ENCODE measurements at regions not wholly inside any gene's neighbourhood (a gene's known extent, or its start where the extent isn't known, plus 50 kb on each side); places are given as distances from the start of the nearest gene placed in this dataset.

DNA sequence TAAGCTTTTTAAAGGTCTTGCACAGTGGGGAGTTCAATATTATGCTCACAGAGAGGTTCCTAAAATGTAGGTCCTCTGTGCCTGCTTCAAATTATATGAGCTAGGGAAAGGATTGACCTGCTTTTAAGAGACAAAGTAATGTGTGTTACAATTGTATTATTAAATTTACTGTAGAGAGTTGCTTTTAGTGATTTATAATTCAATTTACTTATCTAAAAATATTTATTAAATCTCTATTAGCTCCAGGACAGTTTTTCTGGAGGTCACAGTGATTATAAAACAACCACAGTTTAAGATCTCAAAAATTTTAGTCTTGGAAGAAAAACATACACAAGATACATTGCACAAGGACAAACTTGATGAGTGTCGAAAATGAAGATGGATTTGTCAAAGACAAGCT lies 665.7 kb upstream of the ARPP21 start:
- H3K27me3 ChIP-seq (ENCODE audit: control insufficient read depth, insufficient read depth, low read length) = no peaks in the 10 kb centered on the region
- intact Hi-C loops (cut with micrococcal nuclease; ENCODE audit: unreplicated experiment) = no loop called here
- no peak for DNase-seq (ENCODE audit: low read depth, low spot score)
- ATAC-seq = no peak
- in situ Hi-C loops (cut with HindIII; ENCODE audit: low pct_unique_long_range_greater_than_20kb, low sequenced_read_pairs) = no loop called here
- H3K4me3 ChIP-seq (ENCODE audit: low read depth in 2 of 2, low read length in 2 of 2) = no peak overlapping the region
- no peaks in the 10 kb centered on the region for H3K9me3 ChIP-seq (ENCODE audit: control insufficient read depth, insufficient read depth, low read depth, low read length)
- no peaks in the 10 kb centered on the region for H3K4me1 ChIP-seq (ENCODE audit: control insufficient read depth, insufficient read depth, low read length)
- POLR2A ChIA-PET = no interaction called here
- BruUV-seq (replicated peaks) = no TSS peak
- CTCF ChIA-PET = no interaction called here
- no peak overlapping the region for H3K27ac ChIP-seq (ENCODE audit: low read length)
- TF ChIP-seq TCF7L2 (IDR thresholded peaks at IDR 0.05; ENCODE audit: low read depth, low read length) (no peak), SIN3A (IDR thresholded peaks at IDR 0.05; ENCODE audit: borderline replicate concordance, insufficient read depth, low read depth, low read length) (no peak), REST (IDR thresholded peaks at IDR 0.05; ENCODE audit: insufficient read depth in 1 of 2, low read depth in 2 of 2, low read length in 1 of 2) (no peak), POLR2AphosphoS5 (IDR thresholded peaks at IDR 0.05; ENCODE audit: low read depth, low read length) (no peak)
- TF ChIP-seq, protein P1, sequence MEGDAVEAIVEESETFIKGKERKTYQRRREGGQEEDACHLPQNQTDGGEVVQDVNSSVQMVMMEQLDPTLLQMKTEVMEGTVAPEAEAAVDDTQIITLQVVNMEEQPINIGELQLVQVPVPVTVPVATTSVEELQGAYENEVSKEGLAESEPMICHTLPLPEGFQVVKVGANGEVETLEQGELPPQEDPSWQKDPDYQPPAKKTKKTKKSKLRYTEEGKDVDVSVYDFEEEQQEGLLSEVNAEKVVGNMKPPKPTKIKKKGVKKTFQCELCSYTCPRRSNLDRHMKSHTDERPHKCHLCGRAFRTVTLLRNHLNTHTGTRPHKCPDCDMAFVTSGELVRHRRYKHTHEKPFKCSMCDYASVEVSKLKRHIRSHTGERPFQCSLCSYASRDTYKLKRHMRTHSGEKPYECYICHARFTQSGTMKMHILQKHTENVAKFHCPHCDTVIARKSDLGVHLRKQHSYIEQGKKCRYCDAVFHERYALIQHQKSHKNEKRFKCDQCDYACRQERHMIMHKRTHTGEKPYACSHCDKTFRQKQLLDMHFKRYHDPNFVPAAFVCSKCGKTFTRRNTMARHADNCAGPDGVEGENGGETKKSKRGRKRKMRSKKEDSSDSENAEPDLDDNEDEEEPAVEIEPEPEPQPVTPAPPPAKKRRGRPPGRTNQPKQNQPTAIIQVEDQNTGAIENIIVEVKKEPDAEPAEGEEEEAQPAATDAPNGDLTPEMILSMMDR (IDR thresholded peaks at IDR 0.05) = no peak
- no peaks in the 10 kb centered on the region for H3K36me3 ChIP-seq (ENCODE audit: control insufficient read depth, insufficient read depth, low read length)

DNA sequence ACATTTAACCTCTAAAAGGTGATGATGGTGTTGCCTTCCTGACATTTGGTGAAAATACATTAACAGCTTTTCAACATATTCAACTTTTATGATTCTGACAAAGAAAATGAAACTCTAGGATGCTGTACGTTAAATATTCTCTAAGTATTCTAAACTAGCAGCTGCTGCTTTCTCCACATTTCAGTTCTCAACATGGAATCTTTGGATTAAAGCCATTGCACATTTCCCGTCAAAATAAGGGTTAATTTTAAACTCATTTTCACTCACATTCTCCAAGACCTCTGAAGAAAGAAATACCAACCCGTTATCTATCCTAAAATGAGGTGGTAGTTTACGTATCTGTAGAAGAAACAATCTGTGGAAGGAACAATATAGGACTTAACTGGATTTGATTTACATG lies 655.7 kb upstream of the ARPP21 start:
- ATAC-seq = no peak
- no peaks in the 10 kb centered on the region for H3K36me3 ChIP-seq (ENCODE audit: control insufficient read depth, insufficient read depth, low read length)
- TF ChIP-seq, protein P1 (IDR thresholded peaks at IDR 0.05) = no peak
- no peak for TF ChIP-seq POLR2AphosphoS5 (IDR thresholded peaks at IDR 0.05; ENCODE audit: low read depth, low read length)
- TF ChIP-seq TCF7L2 (IDR thresholded peaks at IDR 0.05; ENCODE audit: low read depth, low read length) = no peak
- no peak for TF ChIP-seq REST (IDR thresholded peaks at IDR 0.05; ENCODE audit: insufficient read depth in 1 of 2, low read depth in 2 of 2, low read length in 1 of 2)
- no peak for TF ChIP-seq SIN3A (IDR thresholded peaks at IDR 0.05; ENCODE audit: borderline replicate concordance, insufficient read depth, low read depth, low read length)
- H3K27ac ChIP-seq (ENCODE audit: low read length) = no peak overlapping the region
- DNase-seq (ENCODE audit: low read depth, low spot score) = no peak
- no TSS peak for BruUV-seq (replicated peaks)
- no peaks in the 10 kb centered on the region for H3K9me3 ChIP-seq (ENCODE audit: control insufficient read depth, insufficient read depth, low read depth, low read length)
- in situ Hi-C loops (cut with HindIII; ENCODE audit: low pct_unique_long_range_greater_than_20kb, low sequenced_read_pairs) (no loop called here), intact Hi-C loops (cut with micrococcal nuclease; ENCODE audit: unreplicated experiment) (no loop called here)
- no peaks in the 10 kb centered on the region for H3K27me3 ChIP-seq (ENCODE audit: control insufficient read depth, insufficient read depth, low read length)
- no peaks in the 10 kb centered on the region for H3K4me1 ChIP-seq (ENCODE audit: control insufficient read depth, insufficient read depth, low read length)
- H3K4me3 ChIP-seq (ENCODE audit: low read depth in 2 of 2, low read length in 2 of 2) = no peak overlapping the region
- ChIA-PET POLR2A (no interaction called here), CTCF (no interaction called here)
